SK-N-SH (cell line): ENCODE measurements at regions not wholly inside any gene's neighbourhood (a gene's known extent, or its start where the extent isn't known, plus 50 kb on each side); places are given as distances from the start of the nearest gene placed in this dataset.

Source experiments
- CTCF ChIA-PET: fragments of 300-600, 350-600 bp; formaldehyde crosslinking; extraction: SDS; loops from one replicate; lab custom pipeline; 2021; lab: Yijun Ruan, JAX
- POLR2A ChIA-PET: fragments of 350-600 bp; sonication (Branson Sonifier 250); formaldehyde crosslinking; extraction: SDS; loops from one replicate; lab custom pipeline; 2020; ENCODE audit warnings: antibody characterized with exemption, inconsistent platforms; lab: Yijun Ruan, JAX
- DNase-seq: peaks from one replicate; pipeline ENCODE4 v3.0.0; 2012
- H2AFZ ChIP-seq: fragments of 200-600 bp; sonication (generic); 2 replicates; pipeline ENCODE4 v1.8.1; 2016; ENCODE audit warnings: antibody characterized with exemption, mild to moderate bottlenecking, low read depth
- H3F3A ChIP-seq: fragments of 200-600 bp; sonication (generic); replicated peaks from 2 replicates; pipeline ENCODE3; 2016; ENCODE audit warnings: antibody characterized with exemption, mild to moderate bottlenecking; ENCODE audit not compliant: insufficient read depth
- H3K27ac ChIP-seq, 2 experiments: fragments of 200-500 bp in 1 of 2; fragments of 200-600 bp in 1 of 2; sonication (Bioruptor generic) in 1 of 2; sonication (generic), shearing (Covaris generic) in 1 of 2; 2 replicates each; pipeline versions ENCODE4 v1.5.1 to v1.6.1; 2014 to 2016; ENCODE audit warnings: low read depth in 2 of 2, inconsistent platforms in 1 of 2, low read length in 1 of 2, mild to moderate bottlenecking in 1 of 2, mixed read lengths in 1 of 2
- H3K27me3 ChIP-seq: fragments of 200-600 bp; sonication (generic), shearing (Covaris generic); 2 replicates; pipeline ENCODE4 v1.6.1; 2016; ENCODE audit warnings: mixed run types; ENCODE audit not compliant: insufficient read depth
- H3K36me3 ChIP-seq, 2 experiments: fragments of 200-500 bp in 1 of 2; fragments of 200-600 bp in 1 of 2; sonication (Bioruptor generic) in 1 of 2; sonication (generic) in 1 of 2; replicated peaks in 1 of 2; 2 replicates each; pipeline versions ENCODE3 to v1.5.1; 2014 to 2016; ENCODE audit warnings: low read length in 1 of 2, mild to moderate bottlenecking in 1 of 2; ENCODE audit not compliant: insufficient read depth in 2 of 2, control insufficient read depth in 1 of 2
- H3K4me1 ChIP-seq, 2 experiments: fragments of 200-500 bp in 1 of 2; fragments of 200-600 bp in 1 of 2; sonication (Bioruptor generic) in 1 of 2; sonication (generic), shearing (Covaris generic) in 1 of 2; 2 replicates each; pipeline versions ENCODE4 v1.5.1 to v1.6.1; 2014 to 2016; ENCODE audit warnings: low read depth in 1 of 2, low read length in 1 of 2, mixed run types in 1 of 2; ENCODE audit not compliant: insufficient read depth in 2 of 2, control insufficient read depth in 1 of 2
- H3K4me2 ChIP-seq: fragments of 200-600 bp; sonication (generic), shearing (Covaris generic); 2 replicates; pipeline ENCODE4 v1.6.1; 2017; ENCODE audit warnings: mixed run types
- H3K4me3 ChIP-seq, 2 experiments: fragments of 200-500 bp in 1 of 2; fragments of 200-600 bp in 1 of 2; sonication (Bioruptor generic) in 1 of 2; sonication (generic), shearing (Covaris generic) in 1 of 2; 2 replicates each; pipeline versions ENCODE4 v1.5.1 to v1.8.1; 2014 to 2016; ENCODE audit warnings: low read depth in 2 of 2, inconsistent platforms in 1 of 2, low read length in 1 of 2, mild to moderate bottlenecking in 1 of 2, mixed read lengths in 1 of 2, moderate library complexity in 1 of 2
- H3K79me2 ChIP-seq: fragments of 200-600 bp; sonication (generic); 2 replicates; pipeline ENCODE4 v1.8.1; 2017; ENCODE audit warnings: mild to moderate bottlenecking; ENCODE audit not compliant: insufficient read depth
- H3K9ac ChIP-seq: fragments of 200-600 bp; sonication (generic); 2 replicates; pipeline ENCODE4 v1.6.1; 2017; ENCODE audit warnings: mixed run types
- H3K9me2 ChIP-seq: fragments of 200-600 bp; sonication (generic); 2 replicates; pipeline ENCODE4 v1.6.1; 2017; ENCODE audit warnings: mixed run types
- H3K9me3 ChIP-seq: fragments of 200-600 bp; sonication (generic); 2 replicates; pipeline ENCODE4 v1.6.1; 2017; ENCODE audit warnings: mixed run types, mild to moderate bottlenecking, moderate library complexity
- H4K20me1 ChIP-seq: fragments of 200-600 bp; sonication (generic); 2 replicates; pipeline ENCODE4 v1.6.1; 2017; ENCODE audit warnings: mild to moderate bottlenecking, mixed run types; ENCODE audit not compliant: insufficient read depth
- CHD2 ChIP-seq: fragments of 150-350 bp; IDR thresholded peaks from 2 replicates; pipeline ENCODE4 v1.6.1; 2018; ENCODE audit warnings: low read length; ENCODE audit not compliant: partially characterized antibody
- ELF1 ChIP-seq: IDR thresholded peaks from 2 replicates; pipeline ENCODE4 v1.4.0; 2012
- EP300 ChIP-seq, 2 experiments: IDR thresholded peaks; 2 replicates each; pipeline versions ENCODE4 v1.4.0 to v1.6.1; 2012; ENCODE audit warnings: borderline replicate concordance in 1 of 2, low read depth in 1 of 2, low read length in 1 of 2
- GATA2 ChIP-seq: sonication (generic); formaldehyde crosslinking; IDR thresholded peaks from 2 replicates; pipeline ENCODE4 v1.5.0; 2020; ENCODE audit warnings: mild to moderate bottlenecking, missing genetic modification reagents
- JUND ChIP-seq: IDR thresholded peaks from 2 replicates; pipeline ENCODE4 v1.4.0; 2012
- MEF2A ChIP-seq: IDR thresholded peaks from 2 replicates; pipeline ENCODE4 v1.4.0; 2012; ENCODE audit warnings: low read depth, borderline replicate concordance
- RFX5 ChIP-seq: IDR thresholded peaks from 2 replicates; pipeline ENCODE4 v1.6.1; 2012; ENCODE audit warnings: mild to moderate bottlenecking, improper control_type of control experiment, low read length
- TAF1 ChIP-seq: IDR thresholded peaks from 2 replicates; pipeline ENCODE4 v1.6.1; 2012; ENCODE audit warnings: low read depth, mild to moderate bottlenecking, low read length, moderate library complexity, borderline replicate concordance
- TEAD4 ChIP-seq: IDR thresholded peaks from 2 replicates; pipeline ENCODE4 v1.4.0; 2012; ENCODE audit warnings: mild to moderate bottlenecking, borderline replicate concordance; ENCODE audit not compliant: insufficient read depth
- WGBS: methylation state at CpG from one replicate; pipeline ENCODE4 v1.1.6; 2017; ENCODE audit warnings: low lambda C conversion rate; 5-methylcytosine and 5-hydroxymethylcytosine counted together
- TF ChIP-seq, protein P1 (sequence below): IDR thresholded peaks from 2 replicates; pipeline ENCODE4 v1.6.1; 2012; ENCODE audit warnings: mild to moderate bottlenecking, low read depth, low read length, moderate library complexity
- TF ChIP-seq, protein P2 (sequence below): fragments of 150-350 bp; IDR thresholded peaks from 2 replicates; pipeline ENCODE4 v1.6.1; 2016; ENCODE audit warnings: mild to moderate bottlenecking, low read depth, low read length

DNA sequence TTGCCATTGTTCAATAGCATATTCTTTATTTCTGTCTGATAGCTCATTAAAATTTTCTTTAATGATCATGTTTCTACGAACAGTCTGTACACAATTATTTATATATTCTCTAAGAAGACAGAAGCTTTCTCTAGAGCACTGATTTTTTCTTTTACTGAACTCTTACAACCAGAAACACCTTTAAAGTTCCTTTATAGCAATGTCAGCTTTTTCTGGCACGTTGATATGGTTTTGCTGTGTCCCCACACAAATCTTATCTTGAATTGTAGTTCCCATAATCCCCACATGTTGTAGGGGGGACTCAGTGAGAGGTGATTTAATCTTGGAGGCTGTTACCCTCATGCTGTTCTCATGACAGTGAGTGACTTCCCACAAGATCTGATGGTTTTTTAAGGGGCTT, 299.4 kb downstream of the PPARGC1A start:
- 1% methylated on average over 2 of the region's 2 CpGs for WGBS
- no peak overlapping the region for H3K9ac ChIP-seq
- H3K27me3 ChIP-seq: no peaks in the 10 kb centered on the region
- TF ChIP-seq ELF1 (no peak), TEAD4 (no peak), MEF2A (no peak), TAF1 (no peak), CHD2 (no peak), RFX5 (no peak), JUND (no peak), EP300 (IDR thresholded peaks at IDR 0.05; ENCODE audit: borderline replicate concordance in 1 of 2, low read depth in 1 of 2, low read length in 1 of 2) (no peak)
- TF ChIP-seq, protein P1, sequence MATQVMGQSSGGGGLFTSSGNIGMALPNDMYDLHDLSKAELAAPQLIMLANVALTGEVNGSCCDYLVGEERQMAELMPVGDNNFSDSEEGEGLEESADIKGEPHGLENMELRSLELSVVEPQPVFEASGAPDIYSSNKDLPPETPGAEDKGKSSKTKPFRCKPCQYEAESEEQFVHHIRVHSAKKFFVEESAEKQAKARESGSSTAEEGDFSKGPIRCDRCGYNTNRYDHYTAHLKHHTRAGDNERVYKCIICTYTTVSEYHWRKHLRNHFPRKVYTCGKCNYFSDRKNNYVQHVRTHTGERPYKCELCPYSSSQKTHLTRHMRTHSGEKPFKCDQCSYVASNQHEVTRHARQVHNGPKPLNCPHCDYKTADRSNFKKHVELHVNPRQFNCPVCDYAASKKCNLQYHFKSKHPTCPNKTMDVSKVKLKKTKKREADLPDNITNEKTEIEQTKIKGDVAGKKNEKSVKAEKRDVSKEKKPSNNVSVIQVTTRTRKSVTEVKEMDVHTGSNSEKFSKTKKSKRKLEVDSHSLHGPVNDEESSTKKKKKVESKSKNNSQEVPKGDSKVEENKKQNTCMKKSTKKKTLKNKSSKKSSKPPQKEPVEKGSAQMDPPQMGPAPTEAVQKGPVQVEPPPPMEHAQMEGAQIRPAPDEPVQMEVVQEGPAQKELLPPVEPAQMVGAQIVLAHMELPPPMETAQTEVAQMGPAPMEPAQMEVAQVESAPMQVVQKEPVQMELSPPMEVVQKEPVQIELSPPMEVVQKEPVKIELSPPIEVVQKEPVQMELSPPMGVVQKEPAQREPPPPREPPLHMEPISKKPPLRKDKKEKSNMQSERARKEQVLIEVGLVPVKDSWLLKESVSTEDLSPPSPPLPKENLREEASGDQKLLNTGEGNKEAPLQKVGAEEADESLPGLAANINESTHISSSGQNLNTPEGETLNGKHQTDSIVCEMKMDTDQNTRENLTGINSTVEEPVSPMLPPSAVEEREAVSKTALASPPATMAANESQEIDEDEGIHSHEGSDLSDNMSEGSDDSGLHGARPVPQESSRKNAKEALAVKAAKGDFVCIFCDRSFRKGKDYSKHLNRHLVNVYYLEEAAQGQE: no peak
- TF ChIP-seq, protein P2, sequence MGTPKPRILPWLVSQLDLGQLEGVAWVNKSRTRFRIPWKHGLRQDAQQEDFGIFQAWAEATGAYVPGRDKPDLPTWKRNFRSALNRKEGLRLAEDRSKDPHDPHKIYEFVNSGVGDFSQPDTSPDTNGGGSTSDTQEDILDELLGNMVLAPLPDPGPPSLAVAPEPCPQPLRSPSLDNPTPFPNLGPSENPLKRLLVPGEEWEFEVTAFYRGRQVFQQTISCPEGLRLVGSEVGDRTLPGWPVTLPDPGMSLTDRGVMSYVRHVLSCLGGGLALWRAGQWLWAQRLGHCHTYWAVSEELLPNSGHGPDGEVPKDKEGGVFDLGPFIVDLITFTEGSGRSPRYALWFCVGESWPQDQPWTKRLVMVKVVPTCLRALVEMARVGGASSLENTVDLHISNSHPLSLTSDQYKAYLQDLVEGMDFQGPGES: no peak
- TF ChIP-seq, all 33 proteins: peak for 0
- H3K9me3 ChIP-seq: no peaks in the 10 kb centered on the region
- no peaks in the 10 kb centered on the region for H3K36me3 ChIP-seq
- H3K4me2 ChIP-seq: no peak overlapping the region
- H3K4me1 ChIP-seq: no peaks in the 10 kb centered on the region
- H2AFZ ChIP-seq: no peak overlapping the region
- no peak overlapping the region for H3K27ac ChIP-seq
- DNase-seq: no peak
- H3K4me3 ChIP-seq: no peak overlapping the region
- no peaks in the 10 kb centered on the region for H3K9me2 ChIP-seq
- H3K79me2 ChIP-seq: no peaks in the 10 kb centered on the region
- no peaks in the 10 kb centered on the region for H4K20me1 ChIP-seq
- no peaks in the 10 kb centered on the region for H3F3A ChIP-seq
- ChIA-PET POLR2A (no interaction called here), CTCF (no interaction called here)

DNA sequence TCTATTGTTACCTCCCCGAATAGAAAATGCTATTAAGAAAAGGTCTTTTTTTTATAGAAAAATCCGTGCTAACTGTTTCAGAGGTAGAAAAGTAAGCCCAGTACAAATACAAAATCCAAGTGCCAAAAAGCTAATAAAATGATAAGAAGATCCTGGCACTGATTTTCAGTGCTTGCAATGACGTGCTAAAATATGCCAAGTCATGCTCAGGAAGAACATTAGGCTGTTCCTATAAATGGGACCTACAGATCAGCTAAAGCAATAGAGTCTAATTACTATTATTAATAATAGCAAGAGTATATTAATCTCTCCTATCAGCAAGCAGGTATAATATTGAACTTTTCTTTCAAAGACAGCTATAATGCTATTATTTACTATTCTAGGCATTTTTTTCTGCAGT, 305.8 kb downstream of the PPARGC1A start:
- CTCF ChIA-PET: interaction anchor here (1.0 kb wide), 1 partner anchor 30 kb away, joined by 5 read pairs; no protein-coding TSS in a partner anchor
- no peak for DNase-seq

More for the DNA sequence above, 305.8 kb downstream of the PPARGC1A start:
- POLR2A ChIA-PET: no interaction called here
- no peak for TF ChIP-seq GATA2 (CRISPR knock-in tag)
- TF ChIP-seq, all 33 proteins: peak for 0
- no peaks in the 10 kb centered on the region for H3K9me3 ChIP-seq
- no peaks in the 10 kb centered on the region for H3K4me1 ChIP-seq
- no peaks in the 10 kb centered on the region for H3K27me3 ChIP-seq
- no peaks in the 10 kb centered on the region for H4K20me1 ChIP-seq
- whole genome bisulfite sequencing: 0% methylated on average over 3 of the region's 3 CpGs
- no peak overlapping the region for H3K4me3 ChIP-seq
- no peaks in the 10 kb centered on the region for H3K79me2 ChIP-seq
- no peaks in the 10 kb centered on the region for H3K36me3 ChIP-seq
- H3F3A ChIP-seq: no peaks in the 10 kb centered on the region
- H2AFZ ChIP-seq: no peak overlapping the region
- H3K27ac ChIP-seq: no peak overlapping the region
- H3K9me2 ChIP-seq: no peaks in the 10 kb centered on the region
- no peak overlapping the region for H3K4me2 ChIP-seq
- H3K9ac ChIP-seq: no peak overlapping the region
